ENCODE measurements at regions not wholly inside any gene's neighbourhood (a gene's known extent, or its start where the extent isn't known, plus 50 kb on each side); places are given as distances from the start of the nearest gene placed in this dataset.

- Histone ChIP-seq H4K20me1 (ENCODE audit: insufficient read depth) (no peaks in the 10 kb centered on the region), H3K9ac (ENCODE audit: low read length) (no peak overlapping the region), H3K4me2 (ENCODE audit: low read length) (no peak overlapping the region), H2AFZ (ENCODE audit: low read depth, low read length, poor library complexity, severe bottlenecking) (no peak overlapping the region), H3K4me1 (ENCODE audit: control insufficient read depth in 1 of 2, insufficient read depth in 2 of 2, low read length in 2 of 2) (peaks cover 19 to 30% of the 10 kb centered on the region in 2 experiments), H3K9me3 (ENCODE audit: control insufficient read depth in 1 of 2, insufficient read depth in 1 of 2, low read depth in 1 of 2, low read length in 2 of 2) (no peaks in the 10 kb centered on the region), H3K4me3 (replicated peaks in 1 of 2; ENCODE audit: low read depth in 1 of 2, low read length in 2 of 2) (no peak overlapping the region), H3K36me3 (ENCODE audit: control insufficient read depth in 1 of 2, insufficient read depth in 2 of 2, low read length in 2 of 2) (no peaks in the 10 kb centered on the region), H3K79me2 (ENCODE audit: insufficient read depth, low read length) (no peaks in the 10 kb centered on the region), H3K9me2 (ENCODE audit: insufficient read depth) (no peaks in the 10 kb centered on the region), H3K27ac (ENCODE audit: low read depth, low read length) (no peak overlapping the region), H3K27me3 (ENCODE audit: insufficient read depth, low read length) (no peaks in the 10 kb centered on the region)
- ChIA-PET POLR2A (no interaction called here), RAD21 (ENCODE audit: low non-redundant PET in 1 of 2, low total read pairs in 2 of 2, uncharacterized antibody in 2 of 2, unreplicated experiment in 2 of 2) (no interaction called here), CTCF (no interaction called here)
- ATAC-seq (no peak), DNase-seq (ENCODE audit: low read depth, low spot score) (no peak)
- intact Hi-C loops (cut with micrococcal nuclease), result no loop called here
- TF ChIP-seq SP1 (IDR thresholded peaks at IDR 0.05; ENCODE audit: low read depth) (0 out of 2 replicates have a peak, but pooled peaks have one; percentile 4), POLR2A (IDR thresholded peaks at IDR 0.05; ENCODE audit: borderline replicate concordance, extremely low read depth, insufficient read depth, insufficient read length) (no peak)
- no TSS peak for BruUV-seq (replicated peaks)
Measured at GRCh38 chr14:51548187-51548586, 103.5 kb upstream of the FRMD6 start.

- BruUV-seq (replicated peaks), result no TSS peak
- Histone ChIP-seq H3K36me3 (ENCODE audit: control insufficient read depth in 1 of 2, insufficient read depth in 2 of 2, low read length in 2 of 2) (no peaks in the 10 kb centered on the region), H3K9me2 (ENCODE audit: insufficient read depth) (no peaks in the 10 kb centered on the region), H3K27ac (ENCODE audit: low read depth, low read length) (no peak overlapping the region), H3K4me3 (replicated peaks in 1 of 2; ENCODE audit: low read depth in 1 of 2, low read length in 2 of 2) (no peak overlapping the region), H2AFZ (ENCODE audit: low read depth, low read length, poor library complexity, severe bottlenecking) (no peak overlapping the region), H3K9ac (ENCODE audit: low read length) (no peak overlapping the region), H4K20me1 (ENCODE audit: insufficient read depth) (no peaks in the 10 kb centered on the region), H3K27me3 (ENCODE audit: insufficient read depth, low read length) (no peaks in the 10 kb centered on the region), H3K4me2 (ENCODE audit: low read length) (no peak overlapping the region), H3K4me1 (ENCODE audit: control insufficient read depth in 1 of 2, insufficient read depth in 2 of 2, low read length in 2 of 2) (peaks cover 23 to 47% of the 10 kb centered on the region in 2 experiments), H3K79me2 (ENCODE audit: insufficient read depth, low read length) (no peaks in the 10 kb centered on the region), H3K9me3 (ENCODE audit: control insufficient read depth in 1 of 2, insufficient read depth in 1 of 2, low read depth in 1 of 2, low read length in 2 of 2) (no peaks in the 10 kb centered on the region)
- TF ChIP-seq ZFX (IDR thresholded peaks at IDR 0.05) (no peak), ZBTB33 (IDR thresholded peaks at IDR 0.05; ENCODE audit: extremely low read depth, insufficient replicate concordance, low read length) (no peak), SP1 (IDR thresholded peaks at IDR 0.05; ENCODE audit: low read depth) (no peak), SRF (IDR thresholded peaks at IDR 0.05; ENCODE audit: low read depth) (no peak), SIN3A (IDR thresholded peaks at IDR 0.05; ENCODE audit: low read depth) (no peak), JUND (IDR thresholded peaks at IDR 0.05) (no peak), ZNF274 (IDR thresholded peaks at IDR 0.05; ENCODE audit: low read depth, low read length) (no peak), FOSL1 (IDR thresholded peaks at IDR 0.05; ENCODE audit: low read depth) (no peak), CTCF (IDR thresholded peaks at IDR 0.05 in 2 of 3, conservative IDR thresholded peaks at IDR 0.05 in 1 of 3; ENCODE audit: borderline replicate concordance in 1 of 3, insufficient read depth in 1 of 3, low read depth in 2 of 3, low read length in 2 of 3) (no peak), ELF1 (IDR thresholded peaks at IDR 0.05; ENCODE audit: borderline replicate concordance, low read depth) (no peak), POLR2AphosphoS5 (IDR thresholded peaks at IDR 0.05; ENCODE audit: low read depth, low read length) (no peak), RAD21 (IDR thresholded peaks at IDR 0.05; ENCODE audit: low read depth) (no peak)
- no peak for ATAC-seq
- intact Hi-C loops (cut with micrococcal nuclease), result no loop called here
- no peak for DNase-seq (ENCODE audit: low read depth, low spot score)
- ChIA-PET CTCF (no interaction called here), RAD21 (ENCODE audit: low non-redundant PET in 1 of 2, low total read pairs in 2 of 2, uncharacterized antibody in 2 of 2, unreplicated experiment in 2 of 2) (no interaction called here), POLR2A (no interaction called here)
Measured at GRCh38 chr14:51550636-51551035, 101.1 kb upstream of the FRMD6 start.
